ENCODE measurements at regions not wholly inside any gene's neighbourhood (a gene's known extent, or its start where the extent isn't known, plus 50 kb on each side); places are given as distances from the start of the nearest gene placed in this dataset.

DNA sequence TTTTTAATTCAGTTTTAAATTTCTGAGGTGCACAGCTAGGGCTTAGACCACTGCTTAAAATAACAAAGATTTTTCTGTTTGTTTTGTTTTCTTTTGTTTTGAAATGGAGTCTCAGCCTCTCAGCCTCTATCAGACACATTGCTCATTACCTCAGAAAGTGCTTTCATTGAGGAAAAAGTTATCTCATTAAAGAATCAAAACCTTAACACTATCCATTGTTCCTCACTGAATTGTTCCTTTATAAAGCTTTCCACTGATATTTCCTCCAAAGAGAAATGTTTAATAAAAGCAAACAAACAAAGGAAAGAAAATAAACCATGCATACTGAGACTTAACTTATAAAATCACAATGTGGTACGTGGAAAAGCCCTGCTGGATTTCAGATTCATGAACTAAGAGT is 63.8 kb downstream of the SIPA1L2 start:
- dilution Hi-C loops (cut with MboI; ENCODE audit: extremely low pct_ligation_motif_present, low sequenced_read_pairs) (no loop called here), intact Hi-C loops (cut with micrococcal nuclease) (no loop called here)
- Histone ChIP-seq H2AFZ (ENCODE audit: low read depth, low read length) (no peak overlapping the region), H3K9me3 (replicated peaks; ENCODE audit: control insufficient read depth, insufficient read depth, low read length) (no peaks in the 10 kb centered on the region), H3K27me3 (ENCODE audit: control insufficient read depth in 2 of 2, insufficient read depth in 2 of 2, low read length in 2 of 2) (no peaks in the 10 kb centered on the region), H3K4me2 (ENCODE audit: insufficient read depth, low read length) (peak overlapping the region; percentile 19), H3K4me1 (ENCODE audit: control insufficient read depth, extremely low read depth, insufficient read depth, low read length) (peaks cover 12% of the 10 kb centered on the region), H4K20me1 (replicated peaks; ENCODE audit: control insufficient read depth, extremely low read depth, insufficient read depth, low read length) (no peaks in the 10 kb centered on the region), H3K4me3 (replicated peaks in 1 of 3; ENCODE audit: insufficient read depth in 1 of 3, low read depth in 1 of 3, low read length in 3 of 3) (no peak overlapping the region), H3K9ac (replicated peaks; ENCODE audit: extremely low read depth, insufficient read depth, low read length) (no peak overlapping the region), H3K9me1 (replicated peaks; ENCODE audit: control insufficient read depth, extremely low read depth, insufficient read depth, low read length) (no peaks in the 10 kb centered on the region), H3K36me3 (ENCODE audit: control insufficient read depth in 2 of 2, extremely low read depth in 1 of 2, insufficient read depth in 2 of 2, low read length in 2 of 2) (no peaks in the 10 kb centered on the region), H3K27ac (ENCODE audit: insufficient read depth, low read depth, low read length) (no peak overlapping the region), H3K79me2 (ENCODE audit: control insufficient read depth, insufficient read depth, low read length) (no peaks in the 10 kb centered on the region)
- TF ChIP-seq, protein P1, sequence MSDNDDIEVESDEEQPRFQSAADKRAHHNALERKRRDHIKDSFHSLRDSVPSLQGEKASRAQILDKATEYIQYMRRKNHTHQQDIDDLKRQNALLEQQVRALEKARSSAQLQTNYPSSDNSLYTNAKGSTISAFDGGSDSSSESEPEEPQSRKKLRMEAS (IDR thresholded peaks at IDR 0.05; ENCODE audit: insufficient read depth, insufficient read length): no peak
- TF ChIP-seq MYC (IDR thresholded peaks at IDR 0.05; ENCODE audit: low read depth, low read length) (no peak), EZH2 (IDR thresholded peaks at IDR 0.05; ENCODE audit: borderline replicate concordance, low read depth, low read length, severe bottlenecking) (no peak), JUN (IDR thresholded peaks at IDR 0.05; ENCODE audit: borderline replicate concordance, insufficient read depth, insufficient read length, low read depth) (no peak), POLR2AphosphoS5 (IDR thresholded peaks at IDR 0.05; ENCODE audit: insufficient read depth, low read depth, low read length) (no peak), FOS (IDR thresholded peaks at IDR 0.05; ENCODE audit: borderline replicate concordance, insufficient read depth, low read length) (no peak), POLR2A (IDR thresholded peaks at IDR 0.05; ENCODE audit: low read depth, low read length) (no peak), GATA2 (IDR thresholded peaks at IDR 0.05; ENCODE audit: insufficient read depth, insufficient read length, low read depth, low read length) (no peak)
- TF ChIP-seq, protein P2, sequence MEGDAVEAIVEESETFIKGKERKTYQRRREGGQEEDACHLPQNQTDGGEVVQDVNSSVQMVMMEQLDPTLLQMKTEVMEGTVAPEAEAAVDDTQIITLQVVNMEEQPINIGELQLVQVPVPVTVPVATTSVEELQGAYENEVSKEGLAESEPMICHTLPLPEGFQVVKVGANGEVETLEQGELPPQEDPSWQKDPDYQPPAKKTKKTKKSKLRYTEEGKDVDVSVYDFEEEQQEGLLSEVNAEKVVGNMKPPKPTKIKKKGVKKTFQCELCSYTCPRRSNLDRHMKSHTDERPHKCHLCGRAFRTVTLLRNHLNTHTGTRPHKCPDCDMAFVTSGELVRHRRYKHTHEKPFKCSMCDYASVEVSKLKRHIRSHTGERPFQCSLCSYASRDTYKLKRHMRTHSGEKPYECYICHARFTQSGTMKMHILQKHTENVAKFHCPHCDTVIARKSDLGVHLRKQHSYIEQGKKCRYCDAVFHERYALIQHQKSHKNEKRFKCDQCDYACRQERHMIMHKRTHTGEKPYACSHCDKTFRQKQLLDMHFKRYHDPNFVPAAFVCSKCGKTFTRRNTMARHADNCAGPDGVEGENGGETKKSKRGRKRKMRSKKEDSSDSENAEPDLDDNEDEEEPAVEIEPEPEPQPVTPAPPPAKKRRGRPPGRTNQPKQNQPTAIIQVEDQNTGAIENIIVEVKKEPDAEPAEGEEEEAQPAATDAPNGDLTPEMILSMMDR (IDR thresholded peaks at IDR 0.05; ENCODE audit: extremely low read depth in 1 of 2, insufficient read depth in 1 of 2, low read depth in 1 of 2, low read length in 2 of 2): no peak
- CTCF ChIA-PET: interaction anchor here (1.5 kb wide), 1 partner anchor 15 kb away, joined by 3 read pairs; no protein-coding TSS in a partner anchor
- peak; percentile 70 for FAIRE-seq
- POLR2A ChIA-PET: no interaction called here
- BruUV-seq (replicated peaks): no TSS peak
- DNase-seq (ENCODE audit: low read depth, low spot score): peak; percentile 60

Data from endothelial cell of umbilical vein (primary cell).